HG02884 (cell line): ENCODE measurements at regions not wholly inside any gene's neighbourhood (a gene's known extent, or its start where the extent isn't known, plus 50 kb on each side); places are given as distances from the start of the nearest gene placed in this dataset.
A peak's percentile ranks its signal among the peaks of the same experiment; 100 is the strongest.

Source experiments
- ATAC-seq: cut with Tn5 transposase; IDR thresholded peaks from one replicate; pipeline ENCODE4 v1.9.1; 2021; ENCODE audit warnings: mild to moderate bottlenecking, moderate library complexity; ENCODE audit not compliant: unreplicated experiment

DNA sequence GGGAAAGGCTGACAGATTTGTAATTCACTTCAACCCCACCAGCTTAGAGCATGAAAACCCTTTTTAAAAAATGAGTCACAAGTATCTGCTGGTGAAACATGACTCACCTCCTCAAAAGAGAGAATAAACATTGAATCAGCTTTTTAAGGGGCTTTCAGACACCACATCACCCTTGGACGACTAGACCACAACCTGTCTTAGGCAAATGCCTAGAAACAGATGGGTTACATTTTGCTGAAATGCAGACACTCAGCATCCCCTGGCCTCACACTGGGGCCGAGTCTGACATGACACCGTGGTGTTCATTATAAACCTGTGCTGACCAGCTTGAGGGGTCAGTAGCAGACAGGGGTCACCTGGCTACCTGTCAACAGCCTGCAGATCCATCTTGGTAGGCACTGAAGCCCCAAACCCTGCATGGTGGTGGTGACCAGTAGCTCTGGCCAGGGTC, 175.3 kb upstream of the CST7 start:
- peak; percentile 70 for ATAC-seq

DNA sequence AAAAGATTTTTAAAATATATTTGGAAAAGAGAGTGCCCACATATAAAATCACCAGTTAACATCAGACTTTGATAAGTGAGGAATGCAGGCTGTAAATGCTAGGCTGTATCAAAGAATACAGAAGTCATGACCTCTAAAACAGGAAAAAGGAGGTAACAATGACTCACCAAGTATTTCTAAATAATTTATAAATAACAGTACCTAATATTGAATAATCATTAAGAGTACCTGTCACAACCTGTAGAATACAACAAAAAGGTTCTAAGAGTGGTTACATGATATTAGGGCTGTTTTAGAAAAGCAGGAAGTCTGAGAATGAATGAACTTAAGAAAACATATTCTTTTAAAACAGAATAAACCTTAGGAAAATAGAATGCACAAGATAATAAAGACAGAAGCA, 173.1 kb upstream of the CST7 start:
- no peak for ATAC-seq

DNA sequence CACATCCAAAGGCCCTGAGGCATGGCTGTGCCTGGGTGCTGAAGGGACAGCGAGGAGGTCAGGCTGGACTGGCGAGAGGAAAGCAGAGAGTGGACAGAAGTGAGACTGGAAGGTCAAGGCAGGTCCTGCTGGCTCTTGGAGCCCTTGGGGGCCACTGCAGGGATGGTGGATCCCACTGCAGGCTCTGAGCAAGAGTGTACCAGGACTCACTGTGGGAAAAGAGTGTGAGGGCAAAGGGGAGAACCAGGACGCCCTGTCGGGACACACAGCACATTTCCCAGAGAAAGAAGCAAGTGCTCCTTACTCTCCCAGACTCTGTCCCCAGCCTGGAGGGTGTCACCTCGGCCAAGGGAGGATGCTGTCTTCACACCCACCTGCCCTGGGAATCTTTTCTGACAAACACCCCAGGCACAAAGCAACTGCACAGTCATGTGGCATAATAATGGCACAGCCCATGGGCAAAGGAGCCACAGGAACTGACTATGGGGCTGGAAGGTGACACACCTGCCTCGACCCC, 172.3 kb upstream of the CST7 start:
- no peak for ATAC-seq

DNA sequence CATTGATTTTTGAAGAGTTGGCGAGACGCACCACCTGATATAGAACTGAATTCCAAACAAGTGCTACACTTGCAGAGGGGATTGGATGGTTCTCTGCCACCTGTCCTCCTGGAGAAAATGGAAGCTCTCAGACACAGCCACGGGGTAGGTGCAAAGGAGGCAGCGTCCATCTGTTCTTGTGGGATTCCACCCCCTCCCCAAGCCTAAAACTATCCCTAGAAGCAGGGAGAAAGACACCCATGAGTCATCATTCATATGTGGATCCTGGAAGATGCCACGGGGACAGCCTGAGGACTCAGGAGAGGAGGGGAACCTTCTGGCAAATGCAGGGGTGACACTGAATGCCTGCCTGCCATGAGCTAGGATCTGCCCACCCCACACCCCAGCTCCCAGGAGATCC, 171.3 kb upstream of the CST7 start:
- no peak for ATAC-seq

DNA sequence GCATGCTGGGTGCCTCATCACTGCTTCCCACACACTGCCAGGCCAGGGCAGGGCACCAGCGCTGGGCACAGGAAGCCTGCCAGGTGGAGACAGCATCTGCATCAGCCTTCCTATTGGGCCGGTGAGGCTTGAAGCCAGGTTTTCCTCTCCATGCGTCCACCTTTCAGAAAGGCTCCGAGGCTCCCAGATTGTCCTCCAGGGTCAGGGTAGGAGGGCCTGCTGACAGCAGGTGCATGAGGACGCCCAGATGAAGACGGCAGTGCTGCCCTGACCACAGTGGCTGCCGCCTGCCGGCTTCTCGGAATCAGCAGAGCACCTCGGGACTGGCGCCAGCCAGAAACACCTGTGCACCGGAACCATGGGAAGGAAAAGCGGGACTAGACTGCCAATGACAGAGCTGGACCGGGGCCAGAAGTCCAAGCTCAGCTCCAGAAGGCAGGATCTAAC, 170.5 kb upstream of the CST7 start:
- ATAC-seq, result no peak

DNA sequence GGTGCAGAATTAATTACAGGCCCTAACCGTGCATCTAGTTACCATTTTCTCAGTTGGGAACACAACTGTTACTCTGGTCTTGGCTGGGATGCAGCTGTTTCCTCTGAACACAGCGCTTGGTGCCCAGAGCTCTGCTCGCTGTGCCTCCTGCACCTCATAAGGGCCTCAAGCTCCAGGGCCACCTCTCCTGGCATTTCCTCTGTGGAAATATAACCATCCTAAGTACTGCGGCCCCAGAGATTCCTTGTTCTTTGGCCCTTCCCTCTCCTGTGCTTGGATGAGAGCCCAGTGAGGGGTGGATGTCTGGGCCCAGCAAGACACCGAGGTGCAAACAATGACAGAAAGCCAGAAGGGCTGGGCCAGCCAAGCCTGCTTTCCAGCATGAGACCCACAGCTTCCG, 169.9 kb upstream of the CST7 start:
- ATAC-seq, result no peak

DNA sequence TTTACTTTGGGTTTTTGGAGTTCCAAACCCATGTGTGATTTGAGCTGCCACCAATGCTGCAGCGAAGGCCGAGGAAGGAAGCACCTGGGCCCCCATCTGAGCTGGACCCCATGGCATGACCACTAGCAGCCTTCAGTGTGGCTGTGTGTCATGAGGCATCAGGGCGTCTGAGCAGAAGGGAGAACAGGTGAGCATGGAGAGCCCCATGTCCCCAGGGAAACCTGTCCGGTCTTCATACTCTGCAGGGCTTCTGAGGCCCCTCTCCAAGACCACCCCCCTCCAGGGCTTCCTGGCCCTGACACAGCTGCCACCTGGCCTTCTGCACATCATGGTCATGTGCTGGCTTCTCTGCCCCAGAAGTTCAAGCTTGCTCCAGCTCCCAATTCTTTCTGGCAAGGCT, 169.1 kb upstream of the CST7 start:
- ATAC-seq, result no peak

DNA sequence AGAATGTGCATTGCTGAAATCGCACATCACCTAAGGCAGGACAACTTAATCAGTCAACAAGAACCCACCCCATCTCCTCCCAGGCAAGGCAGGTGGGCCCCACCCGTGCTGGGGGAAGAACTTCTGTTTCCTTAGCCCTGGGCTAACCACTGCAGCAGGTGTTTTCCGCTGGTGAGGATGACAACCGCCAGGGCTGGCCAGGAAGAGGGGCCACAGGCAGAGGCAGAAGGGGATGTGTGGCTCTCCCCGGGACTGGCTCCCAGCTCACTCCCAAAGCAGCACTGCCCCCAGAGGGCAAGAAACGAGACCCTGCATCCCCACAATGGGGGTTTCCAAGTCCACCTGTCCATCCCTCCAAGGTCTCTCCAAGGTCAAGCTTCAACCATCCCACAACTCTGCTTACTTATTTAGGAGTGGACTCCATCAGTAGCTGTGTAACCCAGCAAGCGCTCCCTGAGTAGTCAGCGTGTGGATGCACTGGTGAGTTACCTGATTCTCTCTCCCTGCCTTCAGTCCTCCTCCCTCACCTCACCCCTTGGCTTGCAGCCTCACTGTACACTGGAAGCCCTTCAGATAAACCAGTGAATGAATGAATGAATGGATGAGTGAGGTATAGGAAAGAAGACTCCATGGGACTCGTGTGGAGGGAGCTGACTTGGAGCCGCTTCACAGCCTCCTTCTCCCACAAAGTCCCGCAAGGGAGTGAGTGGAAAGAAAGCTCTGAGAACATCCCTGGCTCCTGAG, 168.2 kb upstream of the CST7 start:
- ATAC-seq, result no peak

DNA sequence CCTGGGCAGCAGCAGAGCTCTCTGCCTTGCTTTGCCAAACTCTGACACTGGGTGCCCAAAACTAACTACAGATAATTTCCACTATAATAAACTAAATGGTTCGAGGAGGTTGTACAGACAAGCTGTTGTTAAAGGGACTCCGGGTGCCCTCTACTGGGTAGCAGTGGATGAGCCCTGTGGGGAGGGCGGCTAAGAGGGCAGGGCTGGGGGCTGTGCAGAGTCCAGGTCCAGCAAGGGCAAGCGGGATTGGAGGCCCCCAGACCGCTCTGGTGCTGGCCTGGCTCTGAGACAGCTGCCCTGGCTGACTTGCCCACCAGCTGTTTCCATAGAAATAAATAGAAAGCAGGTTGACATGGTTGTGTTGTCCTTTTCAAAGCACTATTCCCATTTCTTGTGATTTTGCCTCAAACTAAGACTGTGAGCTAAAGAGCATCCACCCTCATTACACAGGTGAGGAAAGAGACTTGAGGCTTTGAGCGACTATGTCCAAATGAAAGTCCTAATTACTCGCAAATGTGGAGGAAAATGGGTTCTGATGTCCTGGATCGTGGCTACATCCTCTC, 167.6 kb upstream of the CST7 start:
- ATAC-seq, result no peak

DNA sequence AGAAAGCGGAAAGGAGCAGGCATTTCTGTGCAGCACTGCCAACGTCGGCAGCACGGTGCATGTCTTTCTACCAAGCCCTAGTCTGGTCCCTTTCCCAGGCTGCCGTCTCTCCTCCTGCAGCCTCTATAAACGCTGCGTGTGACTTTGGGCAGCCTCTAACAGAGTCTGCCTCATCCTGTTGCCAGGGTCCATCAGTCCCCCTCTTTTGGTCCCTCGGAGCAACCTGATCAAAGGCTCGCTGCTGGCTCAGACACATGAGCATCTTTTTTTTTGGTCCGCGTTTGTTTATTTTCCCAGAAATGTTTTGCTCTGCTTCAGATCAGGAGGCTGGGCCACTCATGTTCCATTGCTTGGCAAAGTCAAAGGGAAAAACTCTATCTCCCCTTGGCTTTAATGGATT, 166.8 kb upstream of the CST7 start:
- no peak for ATAC-seq

DNA sequence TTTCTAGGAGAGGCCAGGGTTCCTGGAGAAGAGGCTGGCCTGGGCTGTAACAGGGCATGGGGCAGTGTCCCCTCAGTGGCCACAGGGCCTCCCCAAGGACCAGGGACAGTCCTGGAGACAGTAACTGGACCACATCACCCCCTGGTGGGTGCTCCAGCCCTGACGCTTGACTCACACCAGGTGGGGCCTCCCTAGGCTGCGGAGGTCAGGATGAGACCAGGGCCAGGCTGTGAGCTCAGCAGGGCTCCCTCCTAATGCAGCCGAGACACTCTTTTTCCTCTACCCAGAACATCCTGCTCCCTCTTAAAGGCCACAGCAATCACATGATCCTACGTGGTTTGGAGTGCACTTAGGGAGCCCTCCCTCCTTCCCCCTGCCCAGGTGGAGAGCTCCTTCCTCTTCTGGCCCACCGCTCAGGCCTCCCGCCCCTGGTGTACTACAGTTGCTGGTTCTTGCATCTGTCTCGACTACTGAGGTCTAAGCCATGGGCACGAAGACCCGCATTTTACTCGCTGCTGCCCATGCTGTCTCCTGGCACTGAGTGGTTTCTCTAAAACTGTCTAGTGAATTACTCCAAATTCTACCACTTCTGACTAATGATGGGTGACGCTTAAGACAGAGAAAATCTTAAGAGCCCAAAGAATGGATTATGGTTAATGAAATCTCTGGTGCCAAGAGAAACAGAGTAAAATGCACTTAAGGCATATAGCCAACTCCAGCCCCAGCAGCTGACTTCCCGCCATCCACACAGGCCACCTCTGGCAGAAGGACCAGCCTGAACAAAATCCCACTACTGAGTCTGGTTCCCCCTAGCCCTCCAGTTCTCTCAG, 166.1 kb upstream of the CST7 start:
- no peak for ATAC-seq

DNA sequence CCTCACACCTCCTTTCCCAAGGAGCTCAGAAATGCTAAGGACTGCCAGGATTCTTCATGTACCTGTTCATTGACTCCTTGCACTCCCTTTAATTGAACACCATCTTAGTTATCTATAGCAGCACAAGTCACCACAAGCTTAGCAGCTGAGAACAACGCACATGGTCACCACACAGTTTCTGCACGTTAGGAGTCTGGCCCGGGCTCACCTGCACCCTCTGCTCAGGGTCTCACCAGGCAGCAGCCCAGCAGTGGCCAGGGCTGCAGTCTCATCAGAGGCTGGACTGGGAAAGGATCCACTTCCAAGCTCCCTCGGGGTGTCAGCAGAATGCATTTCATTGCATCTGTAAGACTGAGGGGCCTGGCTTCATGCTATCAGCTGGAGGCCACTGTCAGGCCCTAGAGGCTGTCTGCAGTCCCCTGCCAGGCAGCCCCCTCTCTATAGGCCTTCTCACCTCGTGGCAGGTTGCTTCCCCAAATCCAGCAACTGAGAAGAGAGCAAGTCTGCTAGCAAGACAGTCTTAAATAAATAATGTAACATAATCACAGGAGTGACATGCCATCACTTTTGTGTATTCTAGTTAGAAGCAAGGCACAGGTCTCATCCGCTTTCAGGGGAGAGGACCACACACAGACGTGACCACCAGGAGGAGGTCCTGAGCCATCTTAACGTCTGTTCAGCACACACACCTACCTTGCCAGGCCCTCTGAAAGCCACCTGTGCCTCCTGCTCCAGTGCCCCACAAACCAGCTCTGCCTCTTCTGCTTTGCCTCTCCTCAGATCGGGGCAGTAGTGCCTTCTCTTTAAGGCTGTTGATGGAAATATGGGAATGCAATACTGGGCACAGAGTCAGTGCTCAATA, 165.2 kb upstream of the CST7 start:
- no peak for ATAC-seq

DNA sequence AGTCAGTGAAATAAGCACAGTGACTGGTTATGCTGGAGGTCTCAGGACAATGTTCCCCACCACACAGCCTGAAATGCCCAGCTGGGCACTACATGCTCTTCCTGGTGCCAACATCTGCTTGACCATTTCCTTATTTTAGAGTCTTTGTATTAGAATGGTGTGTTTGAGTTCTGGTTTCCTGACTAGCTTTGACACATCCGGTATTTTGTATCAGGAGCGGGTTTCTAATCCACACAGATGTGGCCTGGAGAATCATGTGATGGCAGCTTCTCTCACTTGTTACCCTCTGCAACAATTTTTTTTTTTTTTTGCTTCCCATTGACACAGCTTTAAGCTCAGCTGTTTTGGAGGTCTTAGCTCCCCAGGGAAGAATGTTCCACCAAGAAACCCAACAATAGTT, 164.5 kb upstream of the CST7 start:
- no peak for ATAC-seq

DNA sequence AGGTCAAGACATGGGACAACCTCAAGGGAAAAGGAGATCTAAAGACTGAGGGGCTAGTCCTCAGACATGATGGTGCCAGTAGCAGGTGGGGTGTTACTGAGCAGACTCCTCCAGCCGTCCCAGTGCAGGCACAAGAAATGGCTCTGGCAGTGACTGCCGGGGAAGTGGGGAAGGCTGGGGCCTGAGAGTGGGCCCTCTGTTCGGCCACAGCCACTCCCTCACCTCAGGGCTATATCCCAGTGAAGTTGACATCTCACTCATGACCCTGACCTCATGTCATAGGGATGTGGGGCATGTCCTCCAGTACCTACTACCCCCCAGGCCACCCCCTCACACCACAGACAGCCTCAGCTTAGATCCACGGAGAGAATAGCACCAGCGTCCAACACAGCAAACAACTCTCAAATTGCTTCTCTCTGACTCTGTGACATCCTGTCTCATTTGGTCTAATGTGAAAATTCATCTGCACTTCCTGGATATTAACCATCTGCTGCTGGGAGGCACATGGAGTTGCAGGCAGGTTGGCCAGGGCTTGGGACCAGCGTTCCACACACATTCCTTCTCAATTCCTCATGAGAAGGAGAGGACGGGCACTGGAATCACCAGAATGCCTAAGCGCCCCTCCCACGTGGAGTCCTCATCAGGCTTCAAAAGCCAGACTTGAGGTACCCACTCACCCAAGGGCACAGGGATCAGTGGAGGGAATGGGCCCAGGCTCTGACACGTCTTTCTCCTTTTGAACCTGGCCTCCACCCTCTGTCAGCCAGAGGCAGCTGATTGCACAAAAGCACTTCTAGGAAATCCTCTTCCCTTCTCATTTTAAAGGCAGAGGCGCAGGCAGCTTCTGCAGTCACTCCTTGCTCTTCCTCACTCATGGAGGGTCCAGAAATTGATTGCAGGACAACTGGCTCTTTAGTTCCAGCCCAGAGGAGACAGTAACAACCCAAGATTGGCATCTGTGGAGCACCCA, 163.6 kb upstream of the CST7 start:
- no peak for ATAC-seq

DNA sequence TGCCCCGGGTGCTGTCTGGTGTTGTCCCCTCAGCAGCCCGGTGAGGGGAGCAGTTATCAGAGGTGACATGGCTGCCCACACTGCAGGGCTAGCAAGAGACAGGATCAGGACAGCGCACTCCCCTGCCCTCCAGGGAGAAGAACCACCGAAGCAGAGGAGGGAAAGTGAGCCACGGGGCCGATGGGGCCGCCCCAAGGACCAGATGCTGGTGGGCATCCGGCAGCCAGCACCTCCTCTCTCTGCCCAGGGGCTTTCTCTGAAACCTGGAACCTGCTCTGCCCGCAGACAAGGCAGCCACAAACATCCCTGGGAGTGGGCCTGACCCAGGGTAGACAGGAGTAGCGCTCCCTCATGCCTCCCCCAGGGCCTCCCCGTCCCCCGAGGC, 163.0 kb upstream of the CST7 start:
- ATAC-seq, result no peak

DNA sequence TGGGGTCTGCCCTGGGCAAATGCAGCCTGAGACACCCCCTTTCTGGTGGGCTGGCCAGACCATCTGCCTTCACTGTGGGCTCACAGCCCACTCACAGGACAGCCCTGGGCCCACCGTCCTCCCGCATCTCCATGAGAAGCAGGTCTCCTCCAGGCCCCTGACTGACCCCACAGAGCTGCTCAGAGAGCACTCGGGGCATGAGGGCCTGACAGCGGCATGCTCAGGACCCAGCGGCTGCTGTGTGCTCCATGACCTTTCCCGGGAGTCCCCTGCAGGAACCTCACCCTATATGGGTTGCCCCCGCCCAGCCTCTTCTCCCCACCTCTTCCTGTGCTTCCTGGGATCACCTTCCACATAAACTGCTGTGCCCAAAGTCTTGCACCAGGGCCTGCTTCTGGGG, 162.4 kb upstream of the CST7 start:
- no peak for ATAC-seq

DNA sequence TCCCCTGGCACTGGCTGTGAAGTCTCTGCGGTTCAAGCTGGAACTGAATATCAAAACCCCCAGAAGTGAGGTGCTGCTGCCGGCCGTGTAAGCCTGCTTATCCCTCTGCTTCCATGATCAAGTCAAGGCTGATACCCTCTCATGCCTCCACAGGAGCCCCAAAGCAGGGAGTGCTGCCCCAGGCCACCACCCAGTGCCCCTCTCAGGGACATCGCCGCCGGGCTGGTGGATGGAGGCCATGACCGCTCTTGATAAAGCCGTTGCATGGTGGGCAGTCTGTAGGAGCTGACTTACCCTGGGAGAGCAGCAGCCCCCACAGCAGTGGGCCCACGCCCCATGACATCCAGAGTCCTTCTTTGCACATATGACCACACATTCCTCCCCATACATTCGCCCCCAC, 162.0 kb upstream of the CST7 start:
- no peak for ATAC-seq

DNA sequence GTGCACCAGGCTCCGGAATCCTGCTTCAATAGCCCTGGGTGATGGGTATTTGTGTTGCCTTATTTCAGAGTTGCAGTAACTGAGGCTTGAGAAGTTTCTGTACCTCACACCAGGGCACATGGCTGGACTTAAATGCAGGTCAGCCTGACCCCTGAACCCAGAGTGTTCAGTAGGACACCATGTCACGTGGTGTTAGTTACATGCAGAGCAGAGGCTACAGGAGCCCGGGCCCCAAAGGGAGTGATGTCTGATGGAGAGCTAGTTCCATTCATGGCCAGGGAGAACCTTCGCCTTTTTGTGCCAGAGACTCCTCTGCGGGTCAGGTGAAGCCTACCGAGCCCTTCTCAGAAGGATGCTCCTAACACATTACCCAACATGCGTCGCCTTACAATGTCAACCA, 161.4 kb upstream of the CST7 start:
- no peak for ATAC-seq

DNA sequence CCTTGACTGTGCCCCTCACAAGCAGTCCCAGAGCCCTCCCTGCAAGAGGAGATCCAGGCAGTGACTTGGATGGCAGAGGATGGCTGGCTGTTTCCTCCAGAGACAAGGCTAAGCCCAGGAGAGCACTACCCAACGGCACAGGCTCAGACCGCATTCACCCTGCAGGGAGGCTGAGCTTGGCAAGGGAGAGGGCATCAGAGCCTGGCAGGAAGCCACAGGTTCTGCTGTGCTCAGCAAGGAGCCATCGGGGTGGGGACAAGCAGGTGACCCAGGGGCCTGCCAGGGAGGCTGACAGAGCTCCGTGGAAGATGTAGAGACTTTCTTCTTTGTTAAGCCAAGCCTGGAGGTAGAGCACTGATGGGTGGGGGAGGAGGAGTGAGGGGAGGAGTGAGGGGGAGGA, 159.2 kb upstream of the CST7 start:
- no peak for ATAC-seq
